MCF 10A (cell line): ENCODE measurements at regions not wholly inside any gene's neighbourhood (a gene's known extent, or its start where the extent isn't known, plus 50 kb on each side); places are given as distances from the start of the nearest gene placed in this dataset.

Experiments used
- BruUV-seq: library from RNA; stranded (reverse); fragments of 400-500 nt; replicated peaks from 2 replicates; lab custom pipeline; 2021; lab: Mats Ljungman, UMichigan
- CTCF ChIA-PET: fragments of 300-600 bp; sonication (Branson Sonifier 250); formaldehyde crosslinking; extraction: SDS; loops from one replicate; lab custom pipeline; 2021; ENCODE audit warnings: antibody characterized with exemption, inconsistent platforms; lab: Yijun Ruan, JAX
- POLR2A ChIA-PET: fragments of 300-600, 350-650 bp; sonication (Branson Sonifier 250); formaldehyde crosslinking; extraction: SDS; loops from one replicate; lab custom pipeline; 2020; ENCODE audit warnings: antibody characterized with exemption, inconsistent platforms; lab: Yijun Ruan, JAX
- DNase-seq: peaks from one replicate; pipeline ENCODE4 v3.0.0-alpha.2; 2018; ENCODE audit not compliant: unreplicated experiment
- H3K27ac Mint-ChIP-seq: one replicate; pipeline ENCODE4 v1.8.0; 2022; ENCODE audit warnings: mild to moderate bottlenecking, low read depth, mixed read lengths; ENCODE audit not compliant: unreplicated experiment
- H3K27me3 Mint-ChIP-seq: one replicate; pipeline ENCODE4 v1.8.0; 2022; ENCODE audit warnings: mixed read lengths; ENCODE audit not compliant: insufficient read depth, unreplicated experiment
- H3K36me3 Mint-ChIP-seq: one replicate; pipeline ENCODE4 v1.8.0; 2022; ENCODE audit warnings: mild to moderate bottlenecking, moderate library complexity, mixed read lengths; ENCODE audit not compliant: insufficient read depth, unreplicated experiment
- H3K4me1 Mint-ChIP-seq: one replicate; pipeline ENCODE4 v1.8.0; 2022; ENCODE audit warnings: mixed read lengths; ENCODE audit not compliant: insufficient read depth, unreplicated experiment
- H3K4me3 Mint-ChIP-seq: one replicate; pipeline ENCODE4 v1.8.0; 2022; ENCODE audit warnings: mild to moderate bottlenecking, moderate library complexity, mixed read lengths; ENCODE audit not compliant: unreplicated experiment
- H3K9me3 Mint-ChIP-seq: one replicate; pipeline ENCODE4 v1.8.0; 2022; ENCODE audit warnings: mixed read lengths; ENCODE audit not compliant: unreplicated experiment
- intact Hi-C: fragments of 100-400 bp; cut with micrococcal nuclease; formaldehyde crosslinking; loops from 2 replicates; pipeline ENCODE4 v1.14.1; 2022
- TF ChIP-seq, protein P1 (sequence below): fragments of 200-600 bp; IDR thresholded peaks from one replicate; pipeline ENCODE4 v1.8.0; 2022; ENCODE audit warnings: antibody characterized with exemption, mild to moderate bottlenecking; ENCODE audit not compliant: unreplicated experiment

- Mint-ChIP-seq H3K36me3 (no peaks in the 10 kb centered on the region), H3K4me3 (no peak overlapping the region), H3K27ac (peak overlapping the region; percentile 90), H3K4me1 (peaks cover 36% of the 10 kb centered on the region), H3K9me3 (no peaks in the 10 kb centered on the region), H3K27me3 (no peaks in the 10 kb centered on the region)
- ChIA-PET POLR2A (interaction anchor here (0.9 to 7.2 kb wide), 10 partner anchors 11 to 434 kb away, joined by 4 to 55 read pairs (median 5); no protein-coding TSS in a partner anchor), CTCF (interaction anchor here (0.6 to 2.6 kb wide), 8 partner anchors 11 to 997 kb away, joined by 3 to 24 read pairs (median 4); no protein-coding TSS in a partner anchor)
- intact Hi-C loops: no loop called here
- no TSS peak for BruUV-seq
- TF ChIP-seq, protein P1, sequence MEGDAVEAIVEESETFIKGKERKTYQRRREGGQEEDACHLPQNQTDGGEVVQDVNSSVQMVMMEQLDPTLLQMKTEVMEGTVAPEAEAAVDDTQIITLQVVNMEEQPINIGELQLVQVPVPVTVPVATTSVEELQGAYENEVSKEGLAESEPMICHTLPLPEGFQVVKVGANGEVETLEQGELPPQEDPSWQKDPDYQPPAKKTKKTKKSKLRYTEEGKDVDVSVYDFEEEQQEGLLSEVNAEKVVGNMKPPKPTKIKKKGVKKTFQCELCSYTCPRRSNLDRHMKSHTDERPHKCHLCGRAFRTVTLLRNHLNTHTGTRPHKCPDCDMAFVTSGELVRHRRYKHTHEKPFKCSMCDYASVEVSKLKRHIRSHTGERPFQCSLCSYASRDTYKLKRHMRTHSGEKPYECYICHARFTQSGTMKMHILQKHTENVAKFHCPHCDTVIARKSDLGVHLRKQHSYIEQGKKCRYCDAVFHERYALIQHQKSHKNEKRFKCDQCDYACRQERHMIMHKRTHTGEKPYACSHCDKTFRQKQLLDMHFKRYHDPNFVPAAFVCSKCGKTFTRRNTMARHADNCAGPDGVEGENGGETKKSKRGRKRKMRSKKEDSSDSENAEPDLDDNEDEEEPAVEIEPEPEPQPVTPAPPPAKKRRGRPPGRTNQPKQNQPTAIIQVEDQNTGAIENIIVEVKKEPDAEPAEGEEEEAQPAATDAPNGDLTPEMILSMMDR: no peak
- DNase-seq: no peak
Measured at GRCh38 chr17:69734656-69735055, 320.2 kb downstream of the MAP2K6 start.

DNA sequence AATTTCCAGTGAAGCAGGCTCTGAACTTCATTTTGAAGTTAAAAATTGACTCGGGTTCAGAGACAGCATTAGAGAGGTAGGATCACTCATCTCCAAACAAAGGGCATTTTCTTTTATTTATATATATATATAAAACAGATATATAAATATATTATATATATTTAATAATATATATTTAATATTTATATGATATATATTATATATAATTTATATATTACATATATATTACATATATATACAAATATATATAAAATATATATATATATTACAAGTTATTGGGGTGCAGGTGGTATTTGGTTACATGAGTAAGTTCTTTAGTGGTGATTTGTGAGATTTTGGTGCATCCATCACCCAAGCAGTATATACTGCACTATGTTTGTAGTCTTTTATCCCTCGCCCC, 320.8 kb downstream of the MAP2K6 start:
- BruUV-seq: no TSS peak
- TF ChIP-seq, protein P1: no peak
- H3K27ac Mint-ChIP-seq: peak overlapping the region; percentile 90
- intact Hi-C loops: no loop called here
- H3K9me3 Mint-ChIP-seq: no peaks in the 10 kb centered on the region
- no peaks in the 10 kb centered on the region for H3K27me3 Mint-ChIP-seq
- ChIA-PET CTCF (interaction anchor here (0.6 to 1.6 kb wide), 3 partner anchors 14 to 221 kb away, joined by 3 to 4 read pairs (median 4); no protein-coding TSS in a partner anchor), POLR2A (interaction anchor here (0.9 to 7.2 kb wide), 5 partner anchors 12 to 127 kb away, joined by 4 to 55 read pairs (median 21); no protein-coding TSS in a partner anchor)
- DNase-seq: no peak
- no peak overlapping the region for H3K4me3 Mint-ChIP-seq
- no peaks in the 10 kb centered on the region for H3K36me3 Mint-ChIP-seq
- H3K4me1 Mint-ChIP-seq: peaks cover 36% of the 10 kb centered on the region

DNA sequence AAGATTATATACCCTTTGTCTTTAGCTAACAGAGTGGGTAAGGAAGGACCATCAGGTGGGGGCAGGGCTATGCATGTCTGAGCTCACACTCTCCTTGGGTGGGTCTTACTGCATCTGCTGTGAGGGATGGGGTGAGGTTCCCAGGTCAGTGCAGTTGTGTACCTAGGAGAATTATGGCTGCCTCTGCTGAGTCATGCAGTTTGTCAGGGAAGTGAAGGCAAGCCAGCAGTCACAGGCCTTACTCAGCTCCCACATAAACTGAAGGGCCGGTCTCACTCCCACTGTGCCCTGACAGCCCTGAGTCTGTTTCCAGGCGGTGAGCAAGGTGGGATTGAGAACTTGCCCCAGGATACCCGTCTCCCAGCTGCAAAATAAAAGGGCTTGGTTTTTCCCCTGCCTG, 328.6 kb downstream of the MAP2K6 start:
- Mint-ChIP-seq H3K27ac (no peak overlapping the region), H3K4me1 (no peaks in the 10 kb centered on the region), H3K9me3 (no peaks in the 10 kb centered on the region), H3K27me3 (no peaks in the 10 kb centered on the region), H3K36me3 (no peaks in the 10 kb centered on the region), H3K4me3 (no peak overlapping the region)
- BruUV-seq: no TSS peak
- ChIA-PET CTCF (interaction anchor here (1.2 kb wide), 1 partner anchor 134 kb away, joined by 3 read pairs; no protein-coding TSS in a partner anchor), POLR2A (interaction anchor here (0.9 to 2.4 kb wide), 3 partner anchors 10 to 13 kb away, joined by 3 to 10 read pairs (median 4); no protein-coding TSS in a partner anchor)
- DNase-seq: no peak
- intact Hi-C loops: no loop called here
- TF ChIP-seq, protein P1: no peak

DNA sequence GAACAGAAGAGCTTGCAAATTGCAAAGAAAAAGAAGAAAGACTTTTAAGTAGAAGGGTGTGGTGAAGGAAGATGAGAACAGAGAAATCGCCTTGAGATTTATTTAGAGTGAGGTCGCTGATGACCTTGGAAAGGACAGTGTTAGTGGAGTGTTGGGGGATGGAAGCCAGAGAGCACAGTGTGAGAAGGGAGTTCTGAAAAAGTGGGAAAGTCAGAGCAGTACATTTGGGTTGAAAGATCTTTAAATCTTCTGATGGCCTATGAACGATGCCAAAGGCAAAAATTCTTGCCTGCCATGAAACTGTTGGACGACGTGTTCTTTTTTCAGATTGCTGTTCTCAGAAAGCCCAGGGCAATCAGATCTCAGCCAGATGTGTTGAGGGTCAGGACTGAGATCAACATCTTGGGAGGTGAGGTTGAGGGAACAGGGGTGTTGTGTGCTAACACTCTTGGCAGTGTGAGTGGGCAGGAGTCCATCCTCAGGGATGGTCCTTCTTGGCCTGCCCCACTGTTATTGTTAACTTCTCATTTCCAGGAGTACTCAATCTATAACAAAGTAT, 330.1 kb downstream of the MAP2K6 start:
- TF ChIP-seq, protein P1: no peak
- Mint-ChIP-seq H3K27ac (no peak overlapping the region), H3K36me3 (no peaks in the 10 kb centered on the region), H3K9me3 (no peaks in the 10 kb centered on the region), H3K27me3 (no peaks in the 10 kb centered on the region), H3K4me3 (no peak overlapping the region), H3K4me1 (no peaks in the 10 kb centered on the region)
- ChIA-PET CTCF (interaction anchor here (0.7 kb wide), 1 partner anchor 10 kb away, joined by 3 read pairs; no protein-coding TSS in a partner anchor), POLR2A (no interaction called here)
- no peak for DNase-seq
- no TSS peak for BruUV-seq
- intact Hi-C loops: no loop called here
